Left colon (tissue), 2 donors: ENCODE measurements at regions not wholly inside any gene's neighbourhood (a gene's known extent, or its start where the extent isn't known, plus 50 kb on each side); places are given as distances from the start of the nearest gene placed in this dataset.
"Not testable (repeated sequence)": the region's sequence is repeated elsewhere in the genome, so short reads cannot be mapped to it uniquely, and the experiment has no call there.

Experiments
- ATAC-seq: fragments of 200-7000 bp; cut with Tn5 transposase; one replicate; pipeline ENCODE4 v1.9.1; 2020; ENCODE audit warnings: mild to moderate bottlenecking, moderate library complexity
- DNase-seq, 2 donors: peaks; one replicate each; pipeline ENCODE4 v3.0.0-alpha.2; 2020
- intact Hi-C, 2 donors: fragments of 100-400 bp; cut with DNase I in 1 of 2; cut with micrococcal nuclease in 1 of 2; formaldehyde crosslinking; loops; one replicate each; pipeline versions ENCODE4 v1.11.2 to v1.14.0; 2022; cut with DNase I, micrococcal nuclease
- donor health status: DM: no; HTN: no; CAD: no.
- donor health status: DM: yes; HTN: yes; CAD: no.

GRCh38 chr3:82584415-82584814 lies 823.0 kb upstream of the GBE1 start:
- ATAC-seq, intact Hi-C loops, DNase-seq: not testable (repeated sequence)

GRCh38 chr3:82581350-82581749 lies 819.9 kb upstream of the GBE1 start:
- no peak for ATAC-seq
- intact Hi-C loops: no loop called here
- no peak for DNase-seq

- intact Hi-C loops: no loop called here
- no peak for ATAC-seq
- DNase-seq: no peak
Measured at GRCh38 chr3:82572721-82573120, 811.3 kb upstream of the GBE1 start.

GRCh38 chr3:82568776-82569338 lies 807.4 kb upstream of the GBE1 start:
- DNase-seq: no peak
- ATAC-seq: no peak
- intact Hi-C loops: no loop called here

- DNase-seq: no peak
- ATAC-seq: no peak
- intact Hi-C loops: no loop called here
Measured at GRCh38 chr3:82567029-82567600, 805.7 kb upstream of the GBE1 start.

- intact Hi-C loops: no loop called here
- no peak for DNase-seq
- ATAC-seq: no peak
Measured at GRCh38 chr3:82562896-82563295, 801.5 kb upstream of the GBE1 start.

- intact Hi-C loops: no loop called here
Measured at GRCh38 chr3:82561784-82562183, 800.3 kb upstream of the GBE1 start.

GRCh38 chr3:82558081-82558480 lies 796.6 kb upstream of the GBE1 start:
- intact Hi-C loops: no loop called here
- ATAC-seq (no peak), DNase-seq (no peak)

More at GRCh38 chr3:82561784-82562183, 800.3 kb upstream of the GBE1 start:
- DNase-seq: no peak
- ATAC-seq: no peak

- no peak for DNase-seq
- no peak for ATAC-seq
- intact Hi-C loops: no loop called here
Measured at GRCh38 chr3:82556113-82556512, 794.7 kb upstream of the GBE1 start.

- intact Hi-C loops, ATAC-seq, DNase-seq: not testable (repeated sequence)
Measured at GRCh38 chr3:82542556-82542955, 781.1 kb upstream of the GBE1 start.

- intact Hi-C loops: no loop called here
- ATAC-seq: no peak
- no peak for DNase-seq
Measured at GRCh38 chr3:82521657-82522056, 760.2 kb upstream of the GBE1 start.

- intact Hi-C loops: no loop called here
- DNase-seq: no peak
- ATAC-seq: no peak
Measured at GRCh38 chr3:82520846-82521245, 759.4 kb upstream of the GBE1 start.

GRCh38 chr3:82509951-82510603 lies 748.6 kb upstream of the GBE1 start:
- intact Hi-C loops: no loop called here
- DNase-seq (no peak), ATAC-seq (no peak)

- intact Hi-C loops: no loop called here
- no peak for ATAC-seq
- no peak for DNase-seq
Measured at GRCh38 chr3:82509106-82509842, 747.8 kb upstream of the GBE1 start.

- DNase-seq (no peak), ATAC-seq (no peak)
- intact Hi-C loops: no loop called here
Measured at GRCh38 chr3:82506204-82506603, 744.8 kb upstream of the GBE1 start.

- ATAC-seq (no peak), DNase-seq (no peak)
- intact Hi-C loops: no loop called here
Measured at GRCh38 chr3:82505079-82505756, 743.8 kb upstream of the GBE1 start.

- DNase-seq (no peak), ATAC-seq (no peak)
- intact Hi-C loops: no loop called here
Measured at GRCh38 chr3:82498186-82498585, 736.7 kb upstream of the GBE1 start.

GRCh38 chr3:82496890-82497560 lies 735.6 kb upstream of the GBE1 start:
- DNase-seq: no peak
- ATAC-seq: no peak
- intact Hi-C loops: no loop called here

GRCh38 chr3:82495655-82496054 lies 734.2 kb upstream of the GBE1 start:
- ATAC-seq (no peak), DNase-seq (no peak)
- intact Hi-C loops: no loop called here
